HEK293T (cell line): ENCODE measurements at regions not wholly inside any gene's neighbourhood (a gene's known extent, or its start where the extent isn't known, plus 50 kb on each side); places are given as distances from the start of the nearest gene placed in this dataset.

Experiments used
- BHLHE40 ChIP-seq: fragments of 450-650 bp; IDR thresholded peaks from 2 replicates; pipeline ENCODE4 v1.6.1; 2016; ENCODE audit warnings: mild to moderate bottlenecking, moderate library complexity, borderline replicate concordance
- CTBP1 ChIP-seq: fragments of 450-650 bp; IDR thresholded peaks from 2 replicates; pipeline ENCODE4 v1.6.1; 2016; ENCODE audit warnings: borderline replicate concordance
- ELF4 ChIP-seq: fragments of 450-650 bp; IDR thresholded peaks from 2 replicates; pipeline ENCODE4 v1.6.1; 2017; ENCODE audit warnings: antibody characterized with exemption
- FOXM1 ChIP-seq: fragments of 450-650 bp; IDR thresholded peaks from 2 replicates; pipeline ENCODE4 v1.6.1; 2017; ENCODE audit warnings: mild to moderate bottlenecking, borderline replicate concordance
- L3MBTL2 ChIP-seq: fragments of 450-650 bp; conservative IDR thresholded peaks from 2 replicates; pipeline ENCODE4 v1.6.1; 2016; ENCODE audit warnings: mild to moderate bottlenecking
- LEF1 ChIP-seq: fragments of 450-650 bp; IDR thresholded peaks from 2 replicates; pipeline ENCODE4 v1.6.1; 2017; ENCODE audit warnings: mild to moderate bottlenecking, borderline replicate concordance
- SP1 ChIP-seq: fragments of 450-650 bp; IDR thresholded peaks from 2 replicates; pipeline ENCODE4 v1.6.1; 2017
- TARDBP ChIP-seq: fragments of 450-650 bp; IDR thresholded peaks from 2 replicates; pipeline ENCODE4 v1.6.1; 2016
- ZNF384 ChIP-seq: fragments of 450-650 bp; IDR thresholded peaks from 2 replicates; pipeline ENCODE4 v1.6.1; 2016

DNA sequence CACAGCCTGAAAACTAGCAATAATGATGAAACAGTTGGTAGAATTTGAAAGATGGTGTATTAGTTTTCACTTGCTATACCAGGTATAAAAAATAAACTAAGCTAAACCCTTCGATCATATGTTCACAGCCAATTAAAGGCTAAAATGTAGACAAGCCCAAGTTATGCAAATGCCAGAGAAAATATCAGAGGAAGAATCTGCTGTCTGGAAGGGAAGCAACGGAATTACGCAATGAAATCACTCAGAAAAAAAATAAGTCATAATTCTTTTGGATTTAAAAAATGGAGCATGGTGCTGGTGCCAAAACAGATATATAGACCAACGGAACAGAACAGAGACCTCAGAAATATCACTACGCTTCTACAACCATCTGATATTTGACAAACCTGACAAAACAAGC, 108.3 kb downstream of the ARL4C start:
- TF ChIP-seq ELF4, result no peak
- TF ChIP-seq ZNF384, result no peak
- no peak for TF ChIP-seq SP1
- TF ChIP-seq L3MBTL2, result no peak
- no peak for TF ChIP-seq CTBP1
- no peak for TF ChIP-seq FOXM1
- no peak for TF ChIP-seq TARDBP
- no peak for TF ChIP-seq BHLHE40
- no peak for TF ChIP-seq LEF1
